NOMO-1 treated with dmso at 0.1 percent for 144 hours (cell line): ENCODE measurements at regions not wholly inside any gene's neighbourhood (a gene's known extent, or its start where the extent isn't known, plus 50 kb on each side); places are given as distances from the start of the nearest gene placed in this dataset.
"Not testable (repeated sequence)": the region's sequence is repeated elsewhere in the genome, so short reads cannot be mapped to it uniquely, and the experiment has no call there.

Experiments
- DNase-seq: peaks from one replicate; lab custom pipeline; 2025; ENCODE audit not compliant: unreplicated experiment; lab: John Stamatoyannopoulos, UW

- no peak for DNase-seq
These were observed 608.9 kb upstream of the LCORL start for GRCh38 chr4:18630218-18631110.

GRCh38 chr4:18627447-18628005 lies 606.0 kb upstream of the LCORL start:
- DNase-seq: no peak

GRCh38 chr4:18626996-18627395 lies 605.4 kb upstream of the LCORL start:
- no peak for DNase-seq

- DNase-seq: no peak
These were observed 604.8 kb upstream of the LCORL start for GRCh38 chr4:18626366-18626765.

DNA sequence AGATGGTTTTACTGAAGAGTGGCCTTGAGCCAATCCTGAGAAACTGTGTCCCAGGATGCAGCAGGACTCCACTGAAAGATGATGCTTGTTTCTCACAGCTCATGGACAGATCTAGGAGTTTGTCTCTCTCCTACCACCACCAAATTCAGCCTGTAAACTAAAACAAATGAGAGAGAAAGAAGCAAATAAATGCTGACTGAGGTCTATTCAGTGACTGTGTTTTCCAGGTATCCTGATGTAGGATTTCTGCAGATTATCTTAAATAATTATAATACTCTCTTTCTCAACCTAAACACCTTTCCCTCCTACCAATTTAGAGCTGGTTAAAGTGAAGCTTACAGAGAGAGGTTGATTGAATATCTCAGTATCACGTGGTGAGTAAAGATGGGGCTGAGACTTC lies 599.6 kb upstream of the LCORL start:
- DNase-seq: no peak

DNA sequence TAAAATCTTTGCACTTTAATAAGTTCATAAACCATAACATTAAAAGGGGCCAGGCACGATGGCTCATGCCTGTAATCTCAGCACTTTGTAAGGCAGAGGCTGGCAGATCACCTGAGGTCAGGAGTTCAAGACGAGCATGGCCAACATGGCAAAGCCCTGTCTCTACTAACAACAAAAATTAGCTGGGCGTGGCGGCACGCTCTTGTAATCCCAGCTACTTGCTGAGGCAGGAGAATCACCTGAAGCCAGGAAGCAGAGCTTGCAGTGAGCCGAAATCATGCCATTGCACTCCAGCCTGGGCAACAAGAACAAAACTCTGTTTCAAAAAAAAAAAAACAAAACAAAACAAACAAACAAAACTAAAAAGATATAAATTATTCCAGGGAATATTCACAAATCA lies 595.2 kb upstream of the LCORL start:
- DNase-seq: no peak

GRCh38 chr4:18611026-18611425 lies 589.5 kb upstream of the LCORL start:
- no peak for DNase-seq

- DNase-seq: no peak
These were observed 587.5 kb upstream of the LCORL start for GRCh38 chr4:18608908-18609533.

- DNase-seq: not testable (repeated sequence)
These were observed 581.1 kb upstream of the LCORL start for GRCh38 chr4:18602610-18603009.

DNA sequence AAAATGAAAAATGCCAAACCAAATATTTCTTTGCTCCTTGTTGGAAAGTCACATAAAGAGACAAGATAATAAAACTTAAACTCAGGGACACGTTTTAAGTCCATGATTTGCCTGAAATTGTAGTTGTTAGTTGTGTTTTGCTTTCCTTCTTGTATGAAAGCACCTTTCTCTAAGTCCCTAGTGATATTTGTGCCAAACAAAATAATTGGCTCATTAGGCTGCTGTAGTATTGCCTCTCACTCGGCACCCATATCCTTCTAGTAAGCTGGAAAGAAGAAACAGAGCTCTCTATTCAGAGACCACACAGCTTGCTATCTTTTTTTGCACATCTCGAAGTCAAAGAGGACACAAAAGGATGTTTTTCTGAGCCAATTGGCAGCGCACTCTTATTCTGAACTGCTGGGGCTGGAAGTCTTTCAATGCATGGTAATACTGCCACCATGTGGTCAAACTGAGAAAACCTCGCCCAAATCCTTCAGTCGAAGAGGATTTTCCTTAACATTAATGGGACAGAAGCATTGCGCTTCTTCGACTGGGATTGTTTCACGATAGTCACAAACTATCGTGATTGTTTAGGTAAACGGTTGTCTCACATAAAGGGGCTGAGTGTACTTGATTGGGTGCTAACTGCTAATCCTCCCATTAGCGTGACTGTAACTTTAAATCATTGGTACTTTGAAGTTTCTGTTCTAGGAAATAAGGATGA lies 571.9 kb upstream of the LCORL start:
- DNase-seq: peak; percentile 8

- no peak for DNase-seq
These were observed 561.3 kb upstream of the LCORL start for GRCh38 chr4:18582841-18583240.

- no peak for DNase-seq
These were observed 556.8 kb upstream of the LCORL start for GRCh38 chr4:18578307-18578706.

GRCh38 chr4:18572481-18572880 lies 550.9 kb upstream of the LCORL start:
- DNase-seq: no peak

GRCh38 chr4:18571301-18571761 lies 549.8 kb upstream of the LCORL start:
- DNase-seq: no peak

GRCh38 chr4:18570370-18570769 lies 548.8 kb upstream of the LCORL start:
- DNase-seq: no peak

GRCh38 chr4:18568600-18568999 lies 547.0 kb upstream of the LCORL start:
- DNase-seq: no peak

DNA sequence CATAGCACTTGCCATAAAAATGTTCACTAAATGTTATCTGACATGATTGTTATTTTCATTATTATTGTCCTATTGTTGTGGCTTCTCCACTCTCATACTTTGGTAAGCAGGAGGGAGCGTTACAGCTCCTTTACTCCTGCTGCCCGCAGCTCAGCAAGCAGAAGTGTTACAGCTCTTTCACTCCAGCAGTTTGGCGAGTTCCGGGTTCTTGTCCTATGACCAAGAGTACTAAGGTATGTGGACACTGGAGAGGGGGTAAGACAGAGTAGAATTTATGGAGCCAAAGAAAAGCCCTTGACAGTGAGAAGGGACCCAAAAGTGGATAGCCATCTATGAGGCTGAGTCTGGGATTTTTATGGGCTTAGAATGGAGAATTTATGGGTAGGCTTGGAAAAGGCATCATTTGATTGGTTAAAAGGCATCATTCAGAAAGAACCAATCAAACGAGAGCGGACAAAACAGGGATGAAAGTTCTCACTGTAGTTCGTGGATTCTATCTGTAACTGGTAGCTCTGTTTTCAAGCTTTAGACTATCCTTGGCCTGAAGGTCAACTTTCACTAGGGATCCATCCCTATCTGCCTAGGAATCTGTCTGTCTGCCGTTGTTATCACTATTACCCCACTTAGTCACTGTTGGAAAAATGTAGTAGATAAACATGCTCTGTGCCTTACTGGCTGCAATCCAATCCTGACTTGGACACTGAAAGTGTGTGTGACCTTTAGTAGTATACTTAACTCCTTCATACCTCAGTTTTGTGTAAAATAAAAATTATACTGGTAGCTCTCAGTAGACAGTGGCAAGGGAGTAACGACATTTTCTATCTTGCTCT lies 545.6 kb upstream of the LCORL start:
- DNase-seq: no peak

DNA sequence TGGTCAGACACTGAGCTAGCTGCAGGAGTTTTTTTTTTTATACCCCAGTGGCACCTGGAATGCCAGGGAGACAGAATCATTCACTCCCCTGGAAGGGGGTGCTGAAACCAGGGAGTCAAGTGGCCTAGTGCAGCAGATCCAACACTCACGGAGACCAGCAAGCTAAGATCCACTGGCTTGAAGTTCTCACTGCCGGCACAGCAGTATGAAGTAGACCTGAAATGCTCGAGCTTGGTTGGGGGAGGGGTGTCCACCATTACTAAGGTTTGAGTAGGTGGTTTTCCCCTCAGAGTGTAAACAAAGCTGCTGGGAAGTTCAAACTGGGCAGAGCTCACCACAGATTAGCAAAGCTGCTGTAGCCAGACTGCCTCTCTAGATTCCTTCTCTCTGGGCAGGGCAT lies 537.9 kb upstream of the LCORL start:
- DNase-seq: no peak

GRCh38 chr4:18556402-18556801 lies 534.8 kb upstream of the LCORL start:
- no peak for DNase-seq

DNA sequence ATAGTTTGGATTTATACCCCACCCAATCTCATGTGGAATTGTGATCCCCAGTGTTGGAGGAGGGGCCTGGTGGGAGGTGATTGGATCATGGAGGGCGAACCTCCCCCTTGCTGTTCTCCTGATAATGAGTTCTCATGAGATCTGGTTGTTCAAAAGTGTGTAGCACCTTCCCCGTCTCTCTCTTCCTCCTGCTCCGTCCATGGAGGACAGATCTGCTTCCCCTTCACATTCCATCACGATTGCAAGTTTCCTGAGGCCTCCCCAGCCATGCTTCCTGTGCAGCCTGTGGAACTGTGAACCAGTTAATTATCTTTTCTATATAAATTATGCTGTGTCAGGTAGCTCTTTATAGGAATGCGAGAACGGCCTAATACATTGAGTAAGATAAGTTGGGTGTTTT lies 518.8 kb upstream of the LCORL start:
- DNase-seq: no peak

DNA sequence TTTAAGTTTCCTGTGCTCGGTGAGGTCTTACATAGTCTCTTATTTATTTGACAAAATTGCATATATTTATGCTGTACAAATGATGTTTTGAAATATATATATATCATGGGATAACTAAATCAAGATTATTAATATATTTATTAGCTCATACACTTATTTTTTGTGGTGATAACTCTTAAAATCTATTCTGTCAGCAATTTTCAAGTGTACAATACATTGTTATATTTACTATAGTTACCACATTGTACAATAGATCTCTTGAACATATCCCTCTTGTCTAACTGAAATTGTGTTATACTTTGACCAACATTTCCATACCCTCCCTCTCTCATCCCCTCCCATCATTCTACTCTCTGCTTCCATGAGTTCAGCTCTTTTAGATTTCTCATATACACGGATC lies 516.6 kb upstream of the LCORL start:
- no peak for DNase-seq
